ENCODE measurements at regions not wholly inside any gene's neighbourhood (a gene's known extent, or its start where the extent isn't known, plus 50 kb on each side); places are given as distances from the start of the nearest gene placed in this dataset.

DNA sequence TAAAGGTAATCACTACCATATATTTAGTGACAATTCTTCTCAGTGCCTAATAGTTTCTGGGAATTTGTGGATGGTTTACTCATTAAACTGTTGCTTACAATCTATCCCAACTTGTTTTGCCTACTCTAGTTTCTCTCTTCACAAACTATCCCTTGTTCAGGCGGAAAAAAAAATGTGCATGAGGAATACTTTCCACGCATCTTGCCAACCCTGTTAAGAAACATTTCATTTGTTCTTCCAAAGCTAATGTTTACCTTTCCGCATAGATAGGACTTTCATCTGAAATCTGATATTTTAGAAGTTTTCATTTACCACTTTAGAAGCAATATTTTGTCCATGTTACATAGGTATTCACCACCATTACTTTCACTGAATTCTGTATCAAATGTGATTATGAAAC, 191.9 kb downstream of the MDFIC start:
- Histone ChIP-seq H3K4me3 (ENCODE audit: low read depth in 1 of 2, low read length in 2 of 2) (no peak overlapping the region), H3K9ac (ENCODE audit: low read length) (no peak overlapping the region), H3K27me3 (ENCODE audit: control insufficient read depth in 1 of 2, insufficient read depth in 2 of 2, low read length in 2 of 2) (no peaks in the 10 kb centered on the region), H3K36me3 (ENCODE audit: insufficient read depth, low read length) (no peaks in the 10 kb centered on the region), H3K4me1 (ENCODE audit: insufficient read depth, low read length) (no peaks in the 10 kb centered on the region), H3K9me3 (ENCODE audit: low read length) (no peaks in the 10 kb centered on the region), H3K27ac (ENCODE audit: low read depth, low read length) (no peak overlapping the region)

DNA sequence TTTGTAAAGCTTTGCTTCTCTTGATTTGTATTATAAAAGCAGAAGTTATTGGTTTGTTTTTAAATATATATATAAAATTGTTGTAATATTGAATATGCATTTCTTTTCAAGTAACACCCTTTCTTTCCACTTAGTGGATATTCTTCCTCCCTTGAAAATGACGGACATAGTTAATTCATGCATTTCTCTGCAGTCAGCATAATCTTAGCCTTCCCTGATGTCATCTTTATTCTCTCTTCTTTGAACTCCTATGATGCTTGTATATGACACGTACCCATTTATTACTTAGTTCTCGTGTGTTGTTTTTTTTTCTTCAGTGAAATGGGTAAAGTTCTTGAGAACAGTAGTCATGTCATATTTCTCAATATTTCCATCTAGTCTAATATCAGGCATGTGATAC, 191.2 kb downstream of the MDFIC start:
- no peaks in the 10 kb centered on the region for H3K36me3 ChIP-seq (ENCODE audit: insufficient read depth, low read length)
- no peaks in the 10 kb centered on the region for H3K9me3 ChIP-seq (ENCODE audit: low read length)
- no peak overlapping the region for H3K9ac ChIP-seq (ENCODE audit: low read length)
- no peak overlapping the region for H3K27ac ChIP-seq (ENCODE audit: low read depth, low read length)
- H3K4me3 ChIP-seq (ENCODE audit: low read depth in 1 of 2, low read length in 2 of 2), result no peak overlapping the region
- H3K27me3 ChIP-seq (ENCODE audit: control insufficient read depth in 1 of 2, insufficient read depth in 2 of 2, low read length in 2 of 2), result no peaks in the 10 kb centered on the region
- H3K4me1 ChIP-seq (ENCODE audit: insufficient read depth, low read length), result no peaks in the 10 kb centered on the region

DNA sequence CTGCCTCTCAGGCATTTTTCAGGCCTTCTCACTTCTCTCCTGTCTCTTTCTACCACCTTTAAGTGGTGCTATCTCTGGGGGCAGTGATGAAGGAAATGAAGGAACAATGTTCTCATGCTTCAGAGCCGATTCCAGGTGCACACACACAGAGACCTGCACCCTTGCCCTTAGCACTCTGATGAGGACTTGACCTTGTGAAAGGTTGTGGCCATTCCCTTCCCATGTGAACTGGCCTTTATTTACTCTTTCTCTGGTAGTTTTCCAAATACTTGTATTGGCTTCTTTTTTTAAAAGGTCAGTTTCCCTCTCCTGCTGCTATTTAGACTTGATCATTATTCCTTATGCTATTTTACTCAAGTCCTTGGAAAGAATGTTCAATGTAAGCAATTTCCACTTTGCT, 188.6 kb downstream of the MDFIC start:
- H3K36me3 ChIP-seq (ENCODE audit: insufficient read depth, low read length), result no peaks in the 10 kb centered on the region
- no peak overlapping the region for H3K9ac ChIP-seq (ENCODE audit: low read length)
- no peak overlapping the region for H3K4me3 ChIP-seq (ENCODE audit: low read depth in 1 of 2, low read length in 2 of 2)
- no peaks in the 10 kb centered on the region for H3K27me3 ChIP-seq (ENCODE audit: control insufficient read depth in 1 of 2, insufficient read depth in 2 of 2, low read length in 2 of 2)
- no peak overlapping the region for H3K27ac ChIP-seq (ENCODE audit: low read depth, low read length)
- H3K4me1 ChIP-seq (ENCODE audit: insufficient read depth, low read length), result no peaks in the 10 kb centered on the region
- H3K9me3 ChIP-seq (ENCODE audit: low read length), result no peaks in the 10 kb centered on the region

DNA sequence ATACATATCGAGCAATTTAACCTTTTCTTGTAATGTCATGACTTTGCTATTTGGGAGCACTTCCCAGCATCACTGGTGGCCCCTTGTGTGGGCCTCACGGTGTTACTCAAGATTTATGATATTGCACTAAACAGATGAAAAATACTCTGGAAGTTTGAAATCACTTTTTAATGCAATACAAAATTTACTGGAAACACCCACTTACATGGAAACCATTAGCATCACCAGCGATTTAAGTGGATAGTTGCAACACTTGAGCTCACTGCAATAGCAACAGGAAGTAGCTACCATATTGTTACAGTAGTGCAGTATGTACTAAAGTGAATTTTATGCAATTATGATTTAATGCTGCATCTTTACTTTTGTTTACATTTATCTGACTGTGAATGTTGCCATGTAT, 184.4 kb downstream of the MDFIC start:
- Histone ChIP-seq H3K27me3 (ENCODE audit: control insufficient read depth in 1 of 2, insufficient read depth in 2 of 2, low read length in 2 of 2) (no peaks in the 10 kb centered on the region), H3K27ac (ENCODE audit: low read depth, low read length) (no peak overlapping the region), H3K36me3 (ENCODE audit: insufficient read depth, low read length) (no peaks in the 10 kb centered on the region), H3K4me3 (ENCODE audit: low read depth in 1 of 2, low read length in 2 of 2) (no peak overlapping the region), H3K9ac (ENCODE audit: low read length) (no peak overlapping the region), H3K4me1 (ENCODE audit: insufficient read depth, low read length) (no peaks in the 10 kb centered on the region), H3K9me3 (ENCODE audit: low read length) (no peaks in the 10 kb centered on the region)

DNA sequence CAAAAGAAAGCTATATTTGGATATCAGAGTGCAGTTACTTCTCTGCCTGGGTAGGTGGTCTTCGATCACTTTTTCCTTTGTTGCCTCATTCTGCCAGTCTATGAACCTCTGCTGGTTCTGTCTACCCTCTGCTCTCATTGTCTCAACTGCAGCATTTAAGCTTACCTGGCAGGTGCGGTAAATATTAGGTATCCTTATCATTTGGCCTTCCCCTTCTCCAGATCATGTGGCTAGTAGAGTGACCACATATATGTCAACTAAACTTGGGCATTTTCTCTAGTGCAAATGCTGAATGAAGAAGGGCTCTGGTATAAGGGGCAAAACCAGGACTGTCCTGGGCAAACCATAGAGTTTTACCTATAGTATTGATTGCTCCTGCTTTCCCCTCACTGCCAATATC, 180.8 kb downstream of the MDFIC start:
- Histone ChIP-seq H3K36me3 (ENCODE audit: insufficient read depth, low read length) (no peaks in the 10 kb centered on the region), H3K9me3 (ENCODE audit: low read length) (no peaks in the 10 kb centered on the region), H3K4me3 (ENCODE audit: low read depth in 1 of 2, low read length in 2 of 2) (no peak overlapping the region), H3K9ac (ENCODE audit: low read length) (no peak overlapping the region), H3K27ac (ENCODE audit: low read depth, low read length) (no peak overlapping the region), H3K27me3 (ENCODE audit: control insufficient read depth in 1 of 2, insufficient read depth in 2 of 2, low read length in 2 of 2) (no peaks in the 10 kb centered on the region), H3K4me1 (ENCODE audit: insufficient read depth, low read length) (no peaks in the 10 kb centered on the region)

DNA sequence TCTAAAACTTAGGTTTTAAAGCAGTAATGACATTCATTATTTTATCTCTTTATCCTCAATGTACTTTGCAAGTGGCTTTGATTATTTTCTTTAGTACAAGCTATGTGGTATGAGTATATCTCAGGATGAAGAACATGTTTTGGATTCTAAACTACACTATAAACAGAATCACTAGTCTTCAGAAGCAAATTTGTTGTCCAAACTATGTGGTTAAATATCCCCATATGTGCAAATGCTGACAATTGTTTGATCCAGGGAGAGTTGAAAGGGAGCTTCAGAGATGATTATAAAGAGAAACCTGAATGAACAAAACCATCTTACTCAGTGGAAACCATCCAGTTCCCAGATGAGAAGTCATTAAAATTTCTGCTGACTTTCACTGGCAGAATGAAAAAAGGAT, 179.3 kb downstream of the MDFIC start:
- Histone ChIP-seq H3K9ac (ENCODE audit: low read length) (no peak overlapping the region), H3K4me3 (ENCODE audit: low read depth in 1 of 2, low read length in 2 of 2) (no peak overlapping the region), H3K9me3 (ENCODE audit: low read length) (no peaks in the 10 kb centered on the region), H3K27ac (ENCODE audit: low read depth, low read length) (no peak overlapping the region), H3K4me1 (ENCODE audit: insufficient read depth, low read length) (no peaks in the 10 kb centered on the region), H3K36me3 (ENCODE audit: insufficient read depth, low read length) (no peaks in the 10 kb centered on the region), H3K27me3 (ENCODE audit: control insufficient read depth in 1 of 2, insufficient read depth in 2 of 2, low read length in 2 of 2) (no peaks in the 10 kb centered on the region)

DNA sequence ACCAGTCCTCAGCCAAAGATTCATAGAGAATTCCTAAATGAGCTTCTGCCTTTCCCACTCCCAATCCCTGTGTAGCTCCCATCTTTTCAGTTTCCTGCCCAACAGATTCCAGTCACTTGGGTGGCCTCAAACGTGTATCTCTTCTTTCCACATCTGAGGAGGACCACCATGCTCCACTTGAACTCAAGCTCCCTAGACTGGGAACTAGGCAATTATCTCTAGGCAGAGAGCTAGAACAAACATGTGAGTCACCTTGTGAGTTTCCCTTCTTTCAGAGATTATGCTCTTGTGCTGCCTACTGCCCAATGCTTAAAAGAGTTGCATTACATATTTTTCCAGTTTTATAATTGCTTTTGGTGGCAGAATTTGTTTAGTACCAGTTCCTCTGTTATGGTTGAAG, 178.0 kb downstream of the MDFIC start:
- no peak overlapping the region for H3K27ac ChIP-seq (ENCODE audit: low read depth, low read length)
- H3K4me1 ChIP-seq (ENCODE audit: insufficient read depth, low read length), result no peaks in the 10 kb centered on the region
- H3K36me3 ChIP-seq (ENCODE audit: insufficient read depth, low read length), result no peaks in the 10 kb centered on the region
- no peaks in the 10 kb centered on the region for H3K9me3 ChIP-seq (ENCODE audit: low read length)
- no peak overlapping the region for H3K4me3 ChIP-seq (ENCODE audit: low read depth in 1 of 2, low read length in 2 of 2)
- H3K27me3 ChIP-seq (ENCODE audit: control insufficient read depth in 1 of 2, insufficient read depth in 2 of 2, low read length in 2 of 2), result no peaks in the 10 kb centered on the region
- no peak overlapping the region for H3K9ac ChIP-seq (ENCODE audit: low read length)

DNA sequence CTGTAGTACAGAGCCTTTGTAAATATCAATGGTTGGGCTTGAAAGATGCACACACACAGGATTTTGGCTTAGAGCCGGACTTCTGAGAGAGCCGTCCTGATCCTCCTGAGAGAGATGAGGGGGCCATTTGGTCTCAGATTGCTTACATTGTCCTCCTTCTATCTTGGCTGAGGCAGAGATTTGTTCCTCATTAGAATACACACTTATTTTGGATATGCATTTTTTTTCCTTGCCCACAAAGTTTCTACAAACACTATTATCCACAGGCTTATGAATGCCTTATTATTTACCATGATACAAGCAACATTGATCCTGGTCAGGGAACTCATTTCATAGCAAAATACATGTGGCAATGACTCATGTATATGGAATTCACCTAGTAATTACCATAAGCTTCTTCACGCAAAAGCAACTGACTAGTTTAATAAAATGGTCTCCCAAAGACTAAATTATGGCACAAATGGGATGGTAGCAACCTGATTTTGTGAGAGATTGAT, 175.3 kb downstream of the MDFIC start:
- H3K9me3 ChIP-seq (ENCODE audit: low read length), result no peaks in the 10 kb centered on the region
- no peaks in the 10 kb centered on the region for H3K36me3 ChIP-seq (ENCODE audit: insufficient read depth, low read length)
- no peaks in the 10 kb centered on the region for H3K4me1 ChIP-seq (ENCODE audit: insufficient read depth, low read length)
- no peak overlapping the region for H3K9ac ChIP-seq (ENCODE audit: low read length)
- H3K4me3 ChIP-seq (ENCODE audit: low read depth in 1 of 2, low read length in 2 of 2), result no peak overlapping the region
- no peak overlapping the region for H3K27ac ChIP-seq (ENCODE audit: low read depth, low read length)
- no peaks in the 10 kb centered on the region for H3K27me3 ChIP-seq (ENCODE audit: control insufficient read depth in 1 of 2, insufficient read depth in 2 of 2, low read length in 2 of 2)

DNA sequence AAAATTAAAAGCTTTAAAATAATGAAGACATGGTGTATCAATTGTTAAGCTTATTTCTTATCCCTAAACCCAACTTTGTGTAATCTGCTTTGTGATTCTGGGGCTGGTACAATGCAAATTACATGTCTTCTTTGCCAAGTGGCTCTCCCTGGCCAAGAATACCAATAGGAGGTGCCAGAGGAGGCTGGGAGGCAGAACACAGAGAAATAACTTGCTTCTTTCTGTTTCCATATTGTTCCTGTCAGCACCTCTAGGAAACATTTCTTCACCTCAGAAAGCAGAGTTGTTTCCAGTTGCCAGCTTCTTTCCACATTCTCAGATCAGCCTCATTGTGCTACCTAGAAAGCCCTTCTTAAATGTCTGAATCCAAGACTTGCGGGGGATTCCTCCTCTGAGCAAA, 174.4 kb downstream of the MDFIC start:
- no peaks in the 10 kb centered on the region for H3K4me1 ChIP-seq (ENCODE audit: insufficient read depth, low read length)
- no peak overlapping the region for H3K27ac ChIP-seq (ENCODE audit: low read depth, low read length)
- H3K4me3 ChIP-seq (ENCODE audit: low read depth in 1 of 2, low read length in 2 of 2), result no peak overlapping the region
- H3K9ac ChIP-seq (ENCODE audit: low read length), result no peak overlapping the region
- H3K27me3 ChIP-seq (ENCODE audit: control insufficient read depth in 1 of 2, insufficient read depth in 2 of 2, low read length in 2 of 2), result no peaks in the 10 kb centered on the region
- H3K9me3 ChIP-seq (ENCODE audit: low read length), result no peaks in the 10 kb centered on the region
- no peaks in the 10 kb centered on the region for H3K36me3 ChIP-seq (ENCODE audit: insufficient read depth, low read length)

DNA sequence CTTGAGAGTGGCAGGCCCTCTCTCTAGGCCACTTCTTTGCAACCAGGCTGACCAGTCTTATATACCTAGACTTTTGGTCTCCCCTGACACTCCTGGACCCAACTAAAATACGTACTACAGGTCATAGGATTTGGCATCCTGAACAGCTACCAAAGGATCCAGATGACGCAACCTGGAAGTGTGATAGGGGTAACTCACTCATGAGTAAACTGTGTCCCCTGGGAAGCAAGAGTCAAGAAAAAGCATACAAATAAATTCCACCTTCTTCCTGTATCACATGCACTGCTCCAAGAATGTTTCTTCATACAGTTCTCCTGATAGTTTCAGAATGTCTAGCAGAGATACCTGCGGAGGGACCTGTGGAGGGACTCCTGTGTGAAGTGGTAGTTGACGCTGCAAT, 172.3 kb downstream of the MDFIC start:
- Histone ChIP-seq H3K9me3 (ENCODE audit: low read length) (no peaks in the 10 kb centered on the region), H3K36me3 (ENCODE audit: insufficient read depth, low read length) (no peaks in the 10 kb centered on the region), H3K4me1 (ENCODE audit: insufficient read depth, low read length) (peaks cover 2% of the 10 kb centered on the region), H3K9ac (ENCODE audit: low read length) (no peak overlapping the region), H3K27ac (ENCODE audit: low read depth, low read length) (no peak overlapping the region), H3K27me3 (ENCODE audit: control insufficient read depth in 1 of 2, insufficient read depth in 2 of 2, low read length in 2 of 2) (no peaks in the 10 kb centered on the region), H3K4me3 (ENCODE audit: low read depth in 1 of 2, low read length in 2 of 2) (no peak overlapping the region)

DNA sequence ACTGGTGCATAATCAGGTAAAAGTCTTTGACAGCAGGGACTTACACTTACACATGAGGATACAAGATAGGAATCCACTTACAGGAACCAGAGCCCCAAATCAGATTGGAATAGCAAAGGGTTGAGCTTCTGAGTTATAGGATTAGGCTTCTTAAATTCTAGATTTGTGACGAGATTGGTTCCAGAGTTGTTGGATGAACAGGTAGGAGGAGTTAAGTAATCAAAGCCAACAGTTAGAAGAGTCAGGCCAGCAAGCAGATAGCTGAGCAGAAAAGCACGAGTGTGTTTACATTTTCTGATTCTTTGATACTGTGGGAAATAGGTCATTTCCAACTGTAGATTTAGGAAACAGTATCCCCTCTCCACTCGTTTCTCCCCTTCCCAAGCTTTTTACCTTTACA, 167.0 kb downstream of the MDFIC start:
- H3K4me1 ChIP-seq (ENCODE audit: insufficient read depth, low read length), result peaks cover 25% of the 10 kb centered on the region

DNA sequence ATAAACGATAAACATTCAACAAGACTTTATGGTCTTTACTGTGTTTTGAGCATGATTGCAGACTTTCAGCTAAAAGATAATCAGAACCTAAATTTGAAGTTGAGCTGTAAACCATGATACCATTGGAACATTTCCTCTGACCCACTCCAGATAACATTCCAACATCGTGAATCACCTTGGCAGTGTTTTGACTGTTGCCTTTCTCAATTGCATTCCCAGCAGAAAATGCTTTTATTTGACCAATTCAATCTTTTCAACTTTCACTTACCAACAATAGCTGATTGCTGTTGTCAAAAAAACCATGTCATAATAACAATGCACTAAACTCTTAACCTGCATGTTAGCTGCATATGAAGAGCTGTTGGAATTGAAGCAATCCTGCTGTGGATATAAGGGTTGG, 165.5 kb downstream of the MDFIC start:
- Histone ChIP-seq H3K9ac (ENCODE audit: low read length) (no peak overlapping the region), H3K27me3 (ENCODE audit: control insufficient read depth in 1 of 2, insufficient read depth in 2 of 2, low read length in 2 of 2) (no peaks in the 10 kb centered on the region), H3K9me3 (ENCODE audit: low read length) (no peaks in the 10 kb centered on the region), H3K4me1 (ENCODE audit: insufficient read depth, low read length) (peaks cover 25% of the 10 kb centered on the region), H3K36me3 (ENCODE audit: insufficient read depth, low read length) (no peaks in the 10 kb centered on the region), H3K4me3 (ENCODE audit: low read depth in 1 of 2, low read length in 2 of 2) (peak overlapping the region in 1 of 2 donors; percentile 13), H3K27ac (ENCODE audit: low read depth, low read length) (peak overlapping the region; percentile 22)

More for the DNA sequence above, 167.0 kb downstream of the MDFIC start:
- Histone ChIP-seq H3K36me3 (ENCODE audit: insufficient read depth, low read length) (no peaks in the 10 kb centered on the region), H3K9me3 (ENCODE audit: low read length) (no peaks in the 10 kb centered on the region), H3K9ac (ENCODE audit: low read length) (no peak overlapping the region), H3K4me3 (ENCODE audit: low read depth in 1 of 2, low read length in 2 of 2) (no peak overlapping the region), H3K27me3 (ENCODE audit: control insufficient read depth in 1 of 2, insufficient read depth in 2 of 2, low read length in 2 of 2) (no peaks in the 10 kb centered on the region), H3K27ac (ENCODE audit: low read depth, low read length) (no peak overlapping the region)
